Thyroid gland (tissue), 4 donors: ENCODE measurements at regions not wholly inside any gene's neighbourhood (a gene's known extent, or its start where the extent isn't known, plus 50 kb on each side); places are given as distances from the start of the nearest gene placed in this dataset.

Experiments used
- DNase-seq, 2 donors: peaks; one replicate each; pipeline ENCODE4 v3.0.0-alpha.2; 2019
- H3K27ac ChIP-seq, 3 donors: fragments of 200-600 bp; sonication (generic); 1 replicate in 2 of 3; 2 replicates in 1 of 3; pipeline ENCODE4 v1.5.1; 2016 to 2019; ENCODE audit warnings: mild to moderate bottlenecking in 1 of 3, moderate library complexity in 1 of 3
- H3K27me3 ChIP-seq: fragments of 200-600 bp; sonication (generic); one replicate; pipeline ENCODE4 v1.5.1; 2019
- H3K36me3 ChIP-seq, 2 donors: fragments of 200-600 bp; sonication (generic); one replicate each; pipeline ENCODE4 v1.5.1; 2016 to 2019
- H3K4me1 ChIP-seq, 2 donors: fragments of 200-600 bp; sonication (generic); one replicate each; pipeline ENCODE4 v1.5.1; 2017 to 2019
- H3K4me3 ChIP-seq, 3 donors: fragments of 200-600 bp; sonication (generic); replicated peaks in 1 of 3; 1 replicate in 2 of 3; 2 replicates in 1 of 3; pipeline ENCODE4 v1.5.1; 2016; ENCODE audit warnings: mild to moderate bottlenecking in 1 of 3
- H3K9me3 ChIP-seq: fragments of 200-600 bp; sonication (generic); one replicate; pipeline ENCODE4 v1.5.1; 2017
- POLR2A ChIP-seq, 2 donors: fragments of 450-650 bp; IDR thresholded peaks; one replicate each; pipeline ENCODE4 v1.6.1; 2017; ENCODE audit warnings: antibody characterized with exemption in 2 of 2, mild to moderate bottlenecking in 2 of 2, moderate library complexity in 1 of 2
- WGBS, 2 donors: methylation state at CpG; one replicate each; pipeline ENCODE4 v1.1.5; 2017; 5-methylcytosine and 5-hydroxymethylcytosine counted together
- intact Hi-C: fragments of 100-400 bp; cut with DNase I; formaldehyde crosslinking; loops from one replicate; pipeline ENCODE4 v1.15.1; 2023
- TF ChIP-seq, protein P1 (sequence below), 6 experiments: fragments of 200-600 bp in 3 of 6; fragments of 450-650 bp in 3 of 6; sonication (generic) in 3 of 6; IDR thresholded peaks; one replicate each; pipeline ENCODE4 v1.5.1; 2016 to 2019; ENCODE audit warnings: antibody characterized with exemption in 6 of 6, mild to moderate bottlenecking in 2 of 6, inconsistent platforms in 1 of 6, moderate library complexity in 1 of 6

DNA sequence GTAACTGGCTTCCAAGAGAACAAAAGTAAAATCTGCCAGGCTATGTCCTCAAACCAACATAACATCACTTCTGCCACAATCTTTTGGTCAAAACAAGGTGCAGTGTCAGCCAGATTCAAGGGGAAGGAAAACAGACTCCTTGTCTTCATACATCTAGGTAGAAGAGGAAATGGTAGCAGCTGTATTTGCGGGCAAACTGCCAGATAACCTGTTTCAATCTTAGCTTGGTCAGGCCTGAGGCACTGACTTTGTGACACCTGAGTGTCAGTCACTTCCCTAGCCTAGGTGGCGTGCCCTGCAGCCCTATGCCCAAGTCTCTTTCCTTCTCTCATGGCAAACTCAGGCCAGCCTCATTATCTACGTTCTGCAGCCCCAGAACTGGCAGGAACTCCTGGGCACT lies 146.2 kb upstream of the JADE1 start:
- Histone ChIP-seq H3K27ac (peak overlapping the region in 1 of 3 donors; percentile 0), H3K4me3 (no peak overlapping the region), H3K27me3 (no peaks in the 10 kb centered on the region), H3K9me3 (no peaks in the 10 kb centered on the region), H3K4me1 (peaks cover 29 to 36% of the 10 kb centered on the region in 2 donors), H3K36me3 (no peaks in the 10 kb centered on the region)
- WGBS, 2 donors, result 81 to 90% methylated on average over 3 of the region's 3 CpGs
- TF ChIP-seq, protein P1, sequence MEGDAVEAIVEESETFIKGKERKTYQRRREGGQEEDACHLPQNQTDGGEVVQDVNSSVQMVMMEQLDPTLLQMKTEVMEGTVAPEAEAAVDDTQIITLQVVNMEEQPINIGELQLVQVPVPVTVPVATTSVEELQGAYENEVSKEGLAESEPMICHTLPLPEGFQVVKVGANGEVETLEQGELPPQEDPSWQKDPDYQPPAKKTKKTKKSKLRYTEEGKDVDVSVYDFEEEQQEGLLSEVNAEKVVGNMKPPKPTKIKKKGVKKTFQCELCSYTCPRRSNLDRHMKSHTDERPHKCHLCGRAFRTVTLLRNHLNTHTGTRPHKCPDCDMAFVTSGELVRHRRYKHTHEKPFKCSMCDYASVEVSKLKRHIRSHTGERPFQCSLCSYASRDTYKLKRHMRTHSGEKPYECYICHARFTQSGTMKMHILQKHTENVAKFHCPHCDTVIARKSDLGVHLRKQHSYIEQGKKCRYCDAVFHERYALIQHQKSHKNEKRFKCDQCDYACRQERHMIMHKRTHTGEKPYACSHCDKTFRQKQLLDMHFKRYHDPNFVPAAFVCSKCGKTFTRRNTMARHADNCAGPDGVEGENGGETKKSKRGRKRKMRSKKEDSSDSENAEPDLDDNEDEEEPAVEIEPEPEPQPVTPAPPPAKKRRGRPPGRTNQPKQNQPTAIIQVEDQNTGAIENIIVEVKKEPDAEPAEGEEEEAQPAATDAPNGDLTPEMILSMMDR (IDR thresholded peaks at IDR 0.05), result no peak
- TF ChIP-seq POLR2A (IDR thresholded peaks at IDR 0.05), result no peak
- intact Hi-C loops, result no loop called here
- no peak for DNase-seq

DNA sequence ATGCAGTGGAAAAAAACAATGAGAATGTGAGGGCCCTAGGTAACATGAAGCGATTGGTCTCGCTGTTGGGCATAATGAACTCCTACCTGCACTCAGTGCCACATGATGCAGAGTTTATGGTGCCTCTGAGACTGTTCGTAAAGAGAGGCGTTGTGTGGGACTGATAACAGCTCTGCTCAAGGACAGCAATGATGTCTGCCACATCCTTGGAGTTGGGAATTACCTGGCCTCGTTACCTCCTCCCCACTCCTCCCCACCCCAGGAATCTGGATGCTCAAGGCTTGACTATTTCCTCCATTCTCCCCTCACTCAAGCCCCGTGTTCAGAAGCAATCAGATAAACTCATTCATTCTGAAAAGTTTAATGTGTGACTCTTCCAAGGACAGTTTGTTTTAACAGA lies 148.0 kb upstream of the JADE1 start:
- Histone ChIP-seq H3K9me3 (no peaks in the 10 kb centered on the region), H3K27me3 (no peaks in the 10 kb centered on the region), H3K27ac (peak overlapping the region; percentile 85 to 91 (median 88)), H3K4me1 (peaks cover 29 to 43% of the 10 kb centered on the region in 2 donors), H3K4me3 (no peak overlapping the region), H3K36me3 (no peaks in the 10 kb centered on the region)
- intact Hi-C loops, result no loop called here
- WGBS, 2 donors, result 81 to 83% methylated on average over 6 of the region's 6 CpGs
- TF ChIP-seq, protein P1 (IDR thresholded peaks at IDR 0.05), result no peak
- no peak for TF ChIP-seq POLR2A (IDR thresholded peaks at IDR 0.05)
- DNase-seq, result peak in 1 of 2 donors; percentile 27

DNA sequence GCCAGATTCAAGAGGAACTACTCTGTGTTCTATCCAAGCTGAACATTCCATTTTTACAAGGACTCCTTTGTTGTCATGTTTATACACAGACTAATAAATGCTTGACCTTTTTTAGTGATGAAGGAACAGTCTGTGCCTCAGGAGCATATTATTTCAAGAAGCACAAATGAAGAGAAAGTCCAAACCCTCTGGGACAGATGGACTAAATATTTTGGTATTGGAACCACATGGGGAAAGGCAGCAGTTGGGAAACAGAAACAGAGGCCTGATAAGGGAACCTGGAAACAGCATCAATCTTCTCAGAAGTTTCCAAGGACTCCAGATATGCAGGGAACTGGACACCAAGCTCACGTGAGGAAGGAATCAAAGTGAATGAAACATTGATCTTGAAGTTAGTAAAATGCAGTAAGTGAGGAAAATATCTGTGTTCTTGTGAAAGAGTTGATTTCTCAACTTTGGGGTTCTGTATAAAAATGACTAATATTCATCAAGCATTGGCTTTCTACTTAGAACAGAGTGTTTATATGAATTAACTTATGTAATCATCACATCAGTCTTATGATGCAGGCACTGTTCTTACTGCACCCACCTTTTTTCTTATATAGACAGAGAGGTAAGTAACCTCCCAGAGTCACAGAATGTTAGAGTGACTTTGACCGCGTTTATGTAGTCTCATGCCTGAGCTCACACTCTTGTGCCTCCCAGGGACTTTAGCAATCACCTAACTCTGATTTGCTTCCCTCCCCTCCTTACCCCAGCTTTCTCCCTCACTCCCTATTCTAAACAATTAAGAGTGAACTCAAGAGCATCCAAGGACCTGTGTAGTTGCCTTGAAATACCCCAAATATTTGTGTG lies 148.9 kb upstream of the JADE1 start:
- Histone ChIP-seq H3K4me1 (peaks cover 29 to 43% of the 10 kb centered on the region in 2 donors), H3K9me3 (no peaks in the 10 kb centered on the region), H3K36me3 (no peaks in the 10 kb centered on the region), H3K4me3 (no peak overlapping the region), H3K27ac (peak overlapping the region; percentile 85 to 91 (median 88)), H3K27me3 (no peaks in the 10 kb centered on the region)
- WGBS, 2 donors, result 33 to 42% methylated on average over 3 of the region's 3 CpGs
- TF ChIP-seq POLR2A (IDR thresholded peaks at IDR 0.05), result peak in 1 of 2 donors; percentile 23
- TF ChIP-seq, protein P1 (IDR thresholded peaks at IDR 0.05), result no peak
- intact Hi-C loops, result no loop called here
- DNase-seq, result peak; percentile 31 to 42

DNA sequence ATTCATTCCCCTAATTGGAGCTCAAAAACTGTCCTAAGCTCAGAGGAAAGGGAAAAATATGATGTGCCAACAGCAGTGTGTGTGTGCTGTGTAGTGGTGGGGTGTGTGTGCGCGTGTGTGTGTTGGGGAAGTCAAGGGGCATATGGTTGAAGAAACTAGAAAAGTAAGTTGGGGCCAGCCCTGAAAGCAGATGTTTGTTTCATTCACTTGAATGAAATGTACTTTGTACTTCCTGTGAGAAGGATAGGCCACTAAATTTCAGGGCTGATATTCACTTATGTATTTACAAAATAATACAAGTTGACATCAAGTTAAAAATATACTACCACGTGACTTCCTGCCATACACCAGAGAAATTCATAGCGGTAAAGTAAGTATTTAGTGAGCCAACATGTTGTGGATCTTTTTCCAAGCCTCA lies 151.3 kb upstream of the JADE1 start:
- WGBS, 2 donors, result 68 to 70% methylated on average over 4 of the region's 4 CpGs
- intact Hi-C loops, result no loop called here
- DNase-seq, result no peak
- H3K9me3 ChIP-seq, result no peaks in the 10 kb centered on the region
- peak overlapping the region; percentile 46 to 91 (median 88) for H3K27ac ChIP-seq
- TF ChIP-seq POLR2A (IDR thresholded peaks at IDR 0.05), result no peak
- TF ChIP-seq, protein P1 (IDR thresholded peaks at IDR 0.05), result no peak
- no peaks in the 10 kb centered on the region for H3K27me3 ChIP-seq
- H3K4me1 ChIP-seq, result peaks cover 29 to 53% of the 10 kb centered on the region in 2 donors
- no peak overlapping the region for H3K4me3 ChIP-seq
- no peaks in the 10 kb centered on the region for H3K36me3 ChIP-seq

DNA sequence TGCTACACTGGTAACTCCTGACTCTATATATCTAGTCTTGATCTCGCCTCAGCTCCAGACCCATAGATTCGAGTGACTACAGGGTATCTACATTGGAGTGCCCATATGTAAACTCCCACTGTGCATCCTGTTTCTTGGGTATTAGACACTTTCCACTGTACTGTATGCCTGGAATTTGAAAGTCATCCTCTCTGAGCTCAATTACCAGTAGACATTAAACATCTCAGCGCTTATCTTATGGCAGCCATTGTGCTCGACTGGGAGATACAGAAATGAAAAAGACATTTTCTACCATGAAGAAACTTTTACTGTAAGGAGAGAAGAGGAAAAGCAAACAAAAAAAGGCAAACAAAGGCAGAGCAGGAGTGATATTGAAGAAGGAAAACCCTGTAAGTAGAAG lies 151.9 kb upstream of the JADE1 start:
- intact Hi-C loops, result no loop called here
- Histone ChIP-seq H3K27me3 (no peaks in the 10 kb centered on the region), H3K4me3 (no peak overlapping the region), H3K36me3 (no peaks in the 10 kb centered on the region), H3K9me3 (no peaks in the 10 kb centered on the region), H3K27ac (peak overlapping the region; percentile 46 to 91 (median 88)), H3K4me1 (peaks cover 29 to 53% of the 10 kb centered on the region in 2 donors)
- DNase-seq, result no peak
- 97 to 99% methylated on average over 4 of the region's 4 CpGs for WGBS, 2 donors
- TF ChIP-seq, protein P1 (IDR thresholded peaks at IDR 0.05), result no peak
- no peak for TF ChIP-seq POLR2A (IDR thresholded peaks at IDR 0.05)
